ENCODE measurements at regions not wholly inside any gene's neighbourhood (a gene's known extent, or its start where the extent isn't known, plus 50 kb on each side); places are given as distances from the start of the nearest gene placed in this dataset.
"Not testable (repeated sequence)": the region's sequence is repeated elsewhere in the genome, so short reads cannot be mapped to it uniquely, and the experiment has no call there.

- H3K9me3 ChIP-seq: peaks cover 0 to 7% (median 0%) of the 10 kb centered on the region in 8 donors
- WGBS, 5 donors: 63 to 84% (median 74%) methylated on average over 2 of the region's 2 CpGs
- no peak overlapping the region for H3K4me3 ChIP-seq
- H3K27ac ChIP-seq: no peak overlapping the region
- H3K36me3 ChIP-seq: no peaks in the 10 kb centered on the region
- H3K27me3 ChIP-seq (replicated peaks in 1 of 7): no peaks in the 10 kb centered on the region
- H3K4me1 ChIP-seq: no peaks in the 10 kb centered on the region
- intact Hi-C loops (cut with DNase I; ENCODE audit: low total_unique reads): no loop called here
- TF ChIP-seq POLR2A (IDR thresholded peaks at IDR 0.05) (no peak), POLR2AphosphoS5 (IDR thresholded peaks at IDR 0.05) (no peak)
- TF ChIP-seq, protein P1, sequence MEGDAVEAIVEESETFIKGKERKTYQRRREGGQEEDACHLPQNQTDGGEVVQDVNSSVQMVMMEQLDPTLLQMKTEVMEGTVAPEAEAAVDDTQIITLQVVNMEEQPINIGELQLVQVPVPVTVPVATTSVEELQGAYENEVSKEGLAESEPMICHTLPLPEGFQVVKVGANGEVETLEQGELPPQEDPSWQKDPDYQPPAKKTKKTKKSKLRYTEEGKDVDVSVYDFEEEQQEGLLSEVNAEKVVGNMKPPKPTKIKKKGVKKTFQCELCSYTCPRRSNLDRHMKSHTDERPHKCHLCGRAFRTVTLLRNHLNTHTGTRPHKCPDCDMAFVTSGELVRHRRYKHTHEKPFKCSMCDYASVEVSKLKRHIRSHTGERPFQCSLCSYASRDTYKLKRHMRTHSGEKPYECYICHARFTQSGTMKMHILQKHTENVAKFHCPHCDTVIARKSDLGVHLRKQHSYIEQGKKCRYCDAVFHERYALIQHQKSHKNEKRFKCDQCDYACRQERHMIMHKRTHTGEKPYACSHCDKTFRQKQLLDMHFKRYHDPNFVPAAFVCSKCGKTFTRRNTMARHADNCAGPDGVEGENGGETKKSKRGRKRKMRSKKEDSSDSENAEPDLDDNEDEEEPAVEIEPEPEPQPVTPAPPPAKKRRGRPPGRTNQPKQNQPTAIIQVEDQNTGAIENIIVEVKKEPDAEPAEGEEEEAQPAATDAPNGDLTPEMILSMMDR (IDR thresholded peaks at IDR 0.05 in 8 of 11, conservative IDR thresholded peaks at IDR 0.05 in 3 of 11): no peak
- no peak for DNase-seq
Measured at GRCh38 chr5:112483704-112484103, 64.6 kb upstream of the EPB41L4A start.

- Histone ChIP-seq H3K4me3 (no peak overlapping the region), H3K27ac (no peak overlapping the region), H3K4me1 (no peaks in the 10 kb centered on the region), H3K27me3 (replicated peaks in 1 of 7) (peaks cover 0 to 2% (median 0%) of the 10 kb centered on the region in 7 donors), H3K9me3 (peaks cover 0 to 7% (median 0%) of the 10 kb centered on the region in 8 donors), H3K36me3 (no peaks in the 10 kb centered on the region)
- intact Hi-C loops (cut with DNase I; ENCODE audit: low total_unique reads): no loop called here
- DNase-seq: no peak
- WGBS, 5 donors: 29 to 44% (median 32%) methylated on average over 2 of the region's 2 CpGs
- TF ChIP-seq, protein P1 (IDR thresholded peaks at IDR 0.05 in 8 of 11, conservative IDR thresholded peaks at IDR 0.05 in 3 of 11): no peak
- no peak for TF ChIP-seq POLR2AphosphoS5 (IDR thresholded peaks at IDR 0.05)
- TF ChIP-seq POLR2A (IDR thresholded peaks at IDR 0.05): no peak
Measured at GRCh38 chr5:112485934-112486355, 66.9 kb upstream of the EPB41L4A start.

DNA sequence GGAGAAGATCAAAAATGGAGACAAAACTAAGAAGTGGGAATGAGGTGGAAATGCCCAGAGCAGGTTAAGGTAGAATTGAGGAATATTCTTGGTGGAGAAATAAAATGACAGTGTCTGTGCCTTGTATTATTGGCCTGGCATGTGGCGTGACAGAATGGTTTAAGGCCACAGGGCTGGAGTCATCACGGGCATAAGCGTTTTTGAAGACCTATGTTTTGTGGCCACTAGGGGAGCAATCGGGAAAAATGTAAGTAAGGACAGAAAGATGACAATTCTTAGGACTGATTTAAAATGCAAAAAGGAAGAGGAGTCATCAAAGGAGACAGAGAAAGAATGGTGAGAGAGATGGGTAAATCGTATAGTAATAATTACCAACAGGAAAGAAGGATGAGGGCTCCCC, 72.2 kb upstream of the EPB41L4A start:
- Histone ChIP-seq H3K27ac (no peak overlapping the region), H3K4me3 (no peak overlapping the region), H3K4me1 (no peaks in the 10 kb centered on the region), H3K9me3 (no peaks in the 10 kb centered on the region), H3K27me3 (replicated peaks in 1 of 7) (peaks cover 0 to 9% (median 0%) of the 10 kb centered on the region in 7 donors), H3K36me3 (no peaks in the 10 kb centered on the region)
- TF ChIP-seq, protein P1 (IDR thresholded peaks at IDR 0.05 in 8 of 11, conservative IDR thresholded peaks at IDR 0.05 in 3 of 11): peak in 3 of 11 experiments; percentile 21 to 31 (median 28)
- TF ChIP-seq POLR2A (IDR thresholded peaks at IDR 0.05) (no peak), POLR2AphosphoS5 (IDR thresholded peaks at IDR 0.05) (no peak)
- DNase-seq: no peak
- intact Hi-C loops (cut with DNase I; ENCODE audit: low total_unique reads): no loop called here
- WGBS, 5 donors: 67 to 78% (median 73%) methylated on average over 5 of the region's 5 CpGs

GRCh38 chr5:112492291-112492690, 73.2 kb upstream of the EPB41L4A start:
- TF ChIP-seq POLR2A (IDR thresholded peaks at IDR 0.05) (no peak), POLR2AphosphoS5 (IDR thresholded peaks at IDR 0.05) (no peak)
- TF ChIP-seq, protein P1 (IDR thresholded peaks at IDR 0.05 in 8 of 11, conservative IDR thresholded peaks at IDR 0.05 in 3 of 11): peak in 10 of 11 experiments; percentile 9 to 67 (median 44)
- DNase-seq: no peak
- Histone ChIP-seq H3K9me3 (no peaks in the 10 kb centered on the region), H3K27me3 (replicated peaks in 1 of 7) (peaks cover 0 to 12% (median 0%) of the 10 kb centered on the region in 7 donors), H3K4me1 (no peaks in the 10 kb centered on the region), H3K4me3 (no peak overlapping the region), H3K27ac (no peak overlapping the region), H3K36me3 (no peaks in the 10 kb centered on the region)
- intact Hi-C loops (cut with DNase I; ENCODE audit: low total_unique reads): no loop called here
- WGBS, 5 donors: 5 to 33% (median 30%) methylated on average over 7 of the region's 7 CpGs

GRCh38 chr5:112503749-112504501, 84.8 kb upstream of the EPB41L4A start:
- H3K4me3 ChIP-seq; H3K4me1 ChIP-seq; H3K27ac ChIP-seq; intact Hi-C loops (cut with DNase I; ENCODE audit: low total_unique reads); H3K9me3 ChIP-seq; H3K27me3 ChIP-seq (replicated peaks in 1 of 7); DNase-seq; H3K36me3 ChIP-seq: not testable (repeated sequence)
- WGBS, 5 donors: 76 to 100% (median 84%) methylated on average over 3 to 8 of the region's 8 CpGs

GRCh38 chr5:112509097-112509496, 90.0 kb upstream of the EPB41L4A start:
- H3K4me1 ChIP-seq; H3K27ac ChIP-seq; H3K4me3 ChIP-seq; DNase-seq; H3K36me3 ChIP-seq; intact Hi-C loops (cut with DNase I; ENCODE audit: low total_unique reads); H3K27me3 ChIP-seq (replicated peaks in 1 of 7): not testable (repeated sequence)
- H3K9me3 ChIP-seq: peaks cover 0 to 37% (median 18%) of the 10 kb centered on the region in 8 donors

Data from spleen (tissue), 11 donors.